CD14-positive monocyte (primary cell): ENCODE measurements at regions not wholly inside any gene's neighbourhood (a gene's known extent, or its start where the extent isn't known, plus 50 kb on each side); places are given as distances from the start of the nearest gene placed in this dataset.

ENCODE experiments used
- DNase-seq, 3 donors: peaks; one replicate each; pipeline ENCODE4 v3.0.0-alpha.2; 2011 to 2022
- H2AFZ ChIP-seq: 2 replicates; pipeline ENCODE4 v1.6.0; 2012; ENCODE audit warnings: mild to moderate bottlenecking, low read depth, low read length, inconsistent platforms; ENCODE audit not compliant: insufficient read depth, poor library complexity, severe bottlenecking
- H3K27ac ChIP-seq, 2 donors: 1 replicate in 1 of 2; 2 replicates in 1 of 2; pipeline ENCODE4 v1.5.1; 2012 to 2013; ENCODE audit warnings: low read length in 2 of 2, control low read depth in 1 of 2, inconsistent platforms in 1 of 2, low read depth in 1 of 2, mild to moderate bottlenecking in 1 of 2
- H3K27me3 ChIP-seq, 2 donors: one replicate each; pipeline versions ENCODE4 v1.6.0 to v1.6.1; 2011 to 2013; ENCODE audit warnings: low read length in 2 of 2; ENCODE audit not compliant: control insufficient read depth in 2 of 2, insufficient read depth in 2 of 2
- H3K36me3 ChIP-seq, 2 donors: replicated peaks in 1 of 2; 1 replicate in 1 of 2; 2 replicates in 1 of 2; pipeline versions ENCODE4 v1.5.1 to v1.6.1; 2012 to 2013; ENCODE audit warnings: low read length in 2 of 2, control low read depth in 1 of 2, inconsistent platforms in 1 of 2, mild to moderate bottlenecking in 1 of 2; ENCODE audit not compliant: insufficient read depth in 2 of 2, control insufficient read depth in 1 of 2
- H3K4me1 ChIP-seq, 2 donors: 1 replicate in 1 of 2; 2 replicates in 1 of 2; pipeline versions ENCODE4 v1.5.1 to v1.6.1; 2012 to 2013; ENCODE audit warnings: low read length in 2 of 2, control low read depth in 1 of 2, inconsistent platforms in 1 of 2, mild to moderate bottlenecking in 1 of 2, moderate library complexity in 1 of 2; ENCODE audit not compliant: insufficient read depth in 2 of 2, control insufficient read depth in 1 of 2
- H3K4me2 ChIP-seq: replicated peaks from 2 replicates; pipeline ENCODE3; 2012; ENCODE audit warnings: low read length, moderate library complexity, mild to moderate bottlenecking; ENCODE audit not compliant: poor library complexity, severe bottlenecking; ENCODE audit errors: extremely low read depth
- H3K4me3 ChIP-seq, 3 experiments: fragments of 200-600 bp in 1 of 3; sonication (generic) in 1 of 3; replicated peaks in 1 of 3; 1 replicate in 2 of 3; 2 replicates in 1 of 3; pipeline ENCODE4 v1.5.1; 2011 to 2013; ENCODE audit warnings: low read length in 3 of 3, mild to moderate bottlenecking in 3 of 3, control low read depth in 2 of 3, low read depth in 2 of 3, inconsistent platforms in 1 of 3, moderate library complexity in 1 of 3
- H3K79me2 ChIP-seq: 2 replicates; pipeline ENCODE4 v1.6.0; 2012; ENCODE audit warnings: mild to moderate bottlenecking, control low read depth, inconsistent platforms, low read length, moderate library complexity; ENCODE audit not compliant: insufficient read depth
- H3K9ac ChIP-seq: 2 replicates; pipeline ENCODE4 v1.6.0; 2017; ENCODE audit warnings: low read length, mild to moderate bottlenecking; ENCODE audit not compliant: insufficient read depth, poor library complexity, severe bottlenecking
- H3K9me3 ChIP-seq, 2 donors: replicated peaks in 1 of 2; 1 replicate in 1 of 2; 2 replicates in 1 of 2; pipeline versions ENCODE4 v1.5.1 to v1.6.1; 2012 to 2013; ENCODE audit warnings: low read length in 2 of 2, control low read depth in 1 of 2; ENCODE audit not compliant: control insufficient read depth in 1 of 2, insufficient read depth in 1 of 2
- H4K20me1 ChIP-seq: 2 replicates; pipeline ENCODE4 v1.6.0; 2012; ENCODE audit warnings: mild to moderate bottlenecking, low read length, control low read depth, moderate library complexity; ENCODE audit not compliant: insufficient read depth
- H3K27ac Mint-ChIP-seq, 7 donors: one replicate each; pipeline ENCODE4 v1.8.0; 2020; ENCODE audit warnings: mild to moderate bottlenecking in 7 of 7, mixed read lengths in 7 of 7, moderate library complexity in 6 of 7, inconsistent platforms in 2 of 7
- H3K27me3 Mint-ChIP-seq, 3 donors: one replicate each; pipeline ENCODE4 v1.8.0; 2021 to 2022; ENCODE audit warnings: low read depth in 3 of 3, mild to moderate bottlenecking in 3 of 3, mixed read lengths in 3 of 3, moderate library complexity in 3 of 3, inconsistent platforms in 1 of 3
- H3K36me3 Mint-ChIP-seq, 2 donors: one replicate each; pipeline ENCODE4 v1.8.0; 2020; ENCODE audit warnings: mixed read lengths in 2 of 2, inconsistent platforms in 1 of 2, mild to moderate bottlenecking in 1 of 2
- H3K4me1 Mint-ChIP-seq: one replicate; pipeline ENCODE4 v1.8.0; 2020; ENCODE audit warnings: mild to moderate bottlenecking, mixed read lengths
- H3K4me3 Mint-ChIP-seq, 2 donors: one replicate each; pipeline ENCODE4 v1.8.0; 2020; ENCODE audit warnings: mild to moderate bottlenecking in 2 of 2, mixed read lengths in 2 of 2, moderate library complexity in 1 of 2
- H3K9me3 Mint-ChIP-seq, 7 donors: one replicate each; pipeline ENCODE4 v1.8.0; 2020 to 2022; ENCODE audit warnings: mixed read lengths in 7 of 7, mild to moderate bottlenecking in 6 of 7, moderate library complexity in 6 of 7, inconsistent platforms in 2 of 7
- CTCF ChIP-seq: fragments of 200-600 bp; IDR thresholded peaks from one replicate; pipeline ENCODE4 v1.8.0; 2022; ENCODE audit warnings: antibody characterized with exemption, mild to moderate bottlenecking
- WGBS: methylation state at CpG from one replicate; pipeline ENCODE4 v1.1.5; 2013; ENCODE audit warnings: missing lambda C conversion rate; ENCODE audit not compliant: insufficient coverage; 5-methylcytosine and 5-hydroxymethylcytosine counted together
- intact Hi-C, 2 donors: fragments of 100-400 bp; cut with micrococcal nuclease; formaldehyde crosslinking; loops; one replicate each; pipeline versions ENCODE4 v1.15.0 to v1.15.1; 2023

DNA sequence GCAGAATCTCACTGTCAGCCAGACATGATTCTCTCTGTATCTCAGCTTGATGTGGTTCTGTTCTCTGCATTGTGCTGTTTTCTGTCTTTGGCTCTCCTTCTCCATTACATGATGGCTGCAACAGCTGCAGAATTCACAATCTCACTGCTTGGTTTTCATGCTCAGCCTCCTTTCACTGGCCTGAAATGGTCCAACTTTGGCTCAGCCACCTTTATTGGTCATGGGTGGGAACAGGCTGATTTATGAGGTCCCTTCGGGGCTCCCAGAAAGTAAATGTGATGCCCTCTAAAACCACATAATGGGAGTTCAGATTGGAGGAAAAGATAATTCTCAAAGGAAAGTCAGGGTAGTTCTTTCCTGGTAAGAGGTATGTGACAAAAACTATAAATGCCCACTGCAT lies 597.0 kb downstream of the ETNK1 start:
- no peaks in the 10 kb centered on the region for H3K36me3 ChIP-seq
- H3K9me3 ChIP-seq = no peaks in the 10 kb centered on the region
- intact Hi-C loops = no loop called here
- H4K20me1 ChIP-seq = no peaks in the 10 kb centered on the region
- Mint-ChIP-seq H3K4me1 (no peaks in the 10 kb centered on the region), H3K9me3 (peaks cover 0 to 5% (median 2%) of the 10 kb centered on the region in 7 donors), H3K27ac (no peak overlapping the region), H3K27me3 (no peaks in the 10 kb centered on the region), H3K36me3 (no peaks in the 10 kb centered on the region), H3K4me3 (no peak overlapping the region)
- no peak overlapping the region for H3K4me2 ChIP-seq
- no peak for TF ChIP-seq CTCF
- no CpG with 5 or more reads among the region's 1 CpG for WGBS
- H3K79me2 ChIP-seq = no peaks in the 10 kb centered on the region
- no peaks in the 10 kb centered on the region for H3K4me1 ChIP-seq
- H3K27ac ChIP-seq = no peak overlapping the region
- no peak for DNase-seq
- no peak overlapping the region for H3K4me3 ChIP-seq
- no peak overlapping the region for H3K9ac ChIP-seq
- no peak overlapping the region for H2AFZ ChIP-seq
- H3K27me3 ChIP-seq = no peaks in the 10 kb centered on the region

- TF ChIP-seq CTCF = no peak
- intact Hi-C loops = no loop called here
- no peak overlapping the region for H2AFZ ChIP-seq
- no peaks in the 10 kb centered on the region for H3K4me1 ChIP-seq
- Mint-ChIP-seq H3K27ac (no peak overlapping the region), H3K36me3 (no peaks in the 10 kb centered on the region), H3K4me1 (no peaks in the 10 kb centered on the region), H3K27me3 (no peaks in the 10 kb centered on the region), H3K9me3 (peaks cover 0 to 4% (median 0%) of the 10 kb centered on the region in 7 donors), H3K4me3 (no peak overlapping the region)
- H4K20me1 ChIP-seq = no peaks in the 10 kb centered on the region
- H3K36me3 ChIP-seq = no peaks in the 10 kb centered on the region
- H3K9me3 ChIP-seq = no peaks in the 10 kb centered on the region
- no peaks in the 10 kb centered on the region for H3K79me2 ChIP-seq
- no CpG with 5 or more reads among the region's 3 CpGs for WGBS
- no peak overlapping the region for H3K27ac ChIP-seq
- no peak for DNase-seq
- H3K4me3 ChIP-seq = no peak overlapping the region
- H3K4me2 ChIP-seq = no peak overlapping the region
- no peaks in the 10 kb centered on the region for H3K27me3 ChIP-seq
- H3K9ac ChIP-seq = no peak overlapping the region
Measured at GRCh38 chr12:23222801-23223200, 597.8 kb downstream of the ETNK1 start.
